HCT116 (cell line): ENCODE measurements at regions not wholly inside any gene's neighbourhood (a gene's known extent, or its start where the extent isn't known, plus 50 kb on each side); places are given as distances from the start of the nearest gene placed in this dataset.

ENCODE experiments used
- ATAC-seq: fragments of 200-7000 bp; cut with Tn5 transposase; 2 replicates; pipeline ENCODE4 v1.9.1; 2020; ENCODE audit warnings: mild to moderate bottlenecking, moderate library complexity
- BruUV-seq: library from RNA; stranded (reverse); fragments of 400-500 nt; replicated peaks from 2 replicates; lab custom pipeline; 2021; lab: Mats Ljungman, UMichigan
- CTCF ChIA-PET: fragments of 300-600 bp; sonication (Branson Sonifier 250); formaldehyde crosslinking; loops from one replicate; lab custom pipeline; 2021; ENCODE audit warnings: antibody characterized with exemption; lab: Charles Lee
- POLR2A ChIA-PET: fragments of 300-600, 350-600 bp; sonication (Branson Sonifier 250); formaldehyde crosslinking; loops from one replicate; lab custom pipeline; 2021; ENCODE audit warnings: antibody characterized with exemption; lab: Charles Lee
- RAD21 ChIA-PET, 2 experiments: fragments of 300-600 bp; sonication (Branson Sonifier 250); formaldehyde crosslinking; loops; one replicate each; lab custom pipeline; 2023; ENCODE audit warnings: low total read pairs in 2 of 2; ENCODE audit not compliant: uncharacterized antibody in 2 of 2, unreplicated experiment in 2 of 2, low non-redundant PET in 1 of 2; lab: Charles Lee
- DNase-seq: peaks from one replicate; pipeline ENCODE4 v3.0.0-alpha.2; 2010; ENCODE audit warnings: low read depth, low spot score
- H2AFZ ChIP-seq: fragments of 200-600 bp; shearing (Covaris generic), sonication (generic); 2 replicates; pipeline ENCODE4 v1.6.1; 2017; ENCODE audit warnings: low read depth, mixed run types, mixed read lengths, antibody characterized with exemption, low read length; ENCODE audit not compliant: poor library complexity, severe bottlenecking
- H3K27ac ChIP-seq: 2 replicates; pipeline ENCODE4 v1.5.1; 2012; ENCODE audit warnings: low read depth, low read length
- H3K27me3 ChIP-seq: fragments of 200-600 bp; sonication (generic); 2 replicates; pipeline ENCODE4 v1.6.1; 2016; ENCODE audit warnings: mixed run types, low read length, mixed read lengths; ENCODE audit not compliant: insufficient read depth
- H3K36me3 ChIP-seq, 2 experiments: fragments of 200-500 bp in 1 of 2; fragments of 200-600 bp in 1 of 2; sonication (Bioruptor generic) in 1 of 2; sonication (generic) in 1 of 2; 2 replicates each; pipeline versions ENCODE4 v1.5.1 to v1.6.1; 2014 to 2016; ENCODE audit warnings: low read length in 2 of 2, inconsistent platforms in 1 of 2, mixed read lengths in 1 of 2, mixed run types in 1 of 2; ENCODE audit not compliant: insufficient read depth in 2 of 2, control insufficient read depth in 1 of 2
- H3K4me1 ChIP-seq, 2 experiments: fragments of 200-600 bp in 1 of 2; sonication (generic) in 1 of 2; 2 replicates each; pipeline versions ENCODE4 v1.5.1 to v1.6.1; 2012 to 2017; ENCODE audit warnings: low read length in 2 of 2, inconsistent platforms in 1 of 2, mild to moderate bottlenecking in 1 of 2, mixed read lengths in 1 of 2, mixed run types in 1 of 2, moderate library complexity in 1 of 2; ENCODE audit not compliant: insufficient read depth in 2 of 2, control insufficient read depth in 1 of 2
- H3K4me2 ChIP-seq: fragments of 200-600 bp; sonication (generic); 2 replicates; pipeline ENCODE4 v1.6.1; 2017; ENCODE audit warnings: mixed run types, low read length, mixed read lengths
- H3K4me3 ChIP-seq, 2 experiments: fragments of 200-600 bp in 1 of 2; sonication (generic) in 1 of 2; replicated peaks in 1 of 2; 2 replicates each; pipeline ENCODE4 v1.5.1; 2011 to 2016; ENCODE audit warnings: low read length in 2 of 2, control low read depth in 1 of 2, low read depth in 1 of 2, mild to moderate bottlenecking in 1 of 2, mixed read lengths in 1 of 2, mixed run types in 1 of 2
- H3K79me2 ChIP-seq: fragments of 200-600 bp; sonication (generic); 2 replicates; pipeline ENCODE4 v1.6.1; 2017; ENCODE audit warnings: mild to moderate bottlenecking, mixed run types, low read length, moderate library complexity, mixed read lengths; ENCODE audit not compliant: insufficient read depth
- H3K9ac ChIP-seq: fragments of 200-600 bp; sonication (generic); 2 replicates; pipeline ENCODE4 v1.6.1; 2016; ENCODE audit warnings: low read length, mixed read lengths
- H3K9me2 ChIP-seq: fragments of 200-600 bp; sonication (generic), shearing (Covaris generic); 2 replicates; pipeline ENCODE4 v1.6.1; 2017; ENCODE audit warnings: mixed run types, mild to moderate bottlenecking, moderate library complexity; ENCODE audit not compliant: insufficient read depth
- H3K9me3 ChIP-seq, 2 experiments: fragments of 200-500 bp in 1 of 2; fragments of 200-600 bp in 1 of 2; sonication (Bioruptor generic) in 1 of 2; sonication (generic) in 1 of 2; 2 replicates each; pipeline ENCODE4 v1.6.1; 2014 to 2017; ENCODE audit warnings: low read length in 2 of 2, mixed read lengths in 2 of 2, inconsistent platforms in 1 of 2, low read depth in 1 of 2, mild to moderate bottlenecking in 1 of 2, mixed run types in 1 of 2, moderate library complexity in 1 of 2; ENCODE audit not compliant: control insufficient read depth in 1 of 2, insufficient read depth in 1 of 2
- H4K20me1 ChIP-seq: fragments of 200-600 bp; sonication (generic), shearing (Covaris generic); 2 replicates; pipeline ENCODE4 v1.6.1; 2017; ENCODE audit warnings: mixed run types, mild to moderate bottlenecking, moderate library complexity; ENCODE audit not compliant: insufficient read depth
- CBX3 ChIP-seq: IDR thresholded peaks from 2 replicates; pipeline ENCODE4 v1.6.1; 2012; ENCODE audit warnings: low read depth
- CEBPB ChIP-seq: IDR thresholded peaks from 2 replicates; pipeline ENCODE4 v1.6.1; 2012; ENCODE audit warnings: low read depth
- ELF1 ChIP-seq: IDR thresholded peaks from 2 replicates; pipeline ENCODE4 v1.6.1; 2012; ENCODE audit warnings: low read depth, borderline replicate concordance
- EZH2 ChIP-seq: fragments of 200-600 bp; sonication (generic); IDR thresholded peaks from 2 replicates; pipeline ENCODE4 v1.6.1; 2017; ENCODE audit warnings: antibody characterized with exemption, mixed run types
- FOSL1 ChIP-seq: IDR thresholded peaks from 2 replicates; pipeline ENCODE4 v1.6.1; 2012; ENCODE audit warnings: low read depth
- POLR2A ChIP-seq: IDR thresholded peaks from 2 replicates; pipeline ENCODE4 v1.7.0; 2011; ENCODE audit warnings: borderline replicate concordance; ENCODE audit not compliant: insufficient read depth, insufficient read length; ENCODE audit errors: extremely low read depth
- POLR2AphosphoS5 ChIP-seq: IDR thresholded peaks from 2 replicates; pipeline ENCODE4 v1.6.1; 2011; ENCODE audit warnings: mild to moderate bottlenecking, low read depth, low read length, moderate library complexity
- SIN3A ChIP-seq: IDR thresholded peaks from 2 replicates; pipeline ENCODE4 v1.6.1; 2012; ENCODE audit warnings: low read depth
- SP1 ChIP-seq: IDR thresholded peaks from 2 replicates; pipeline ENCODE4 v1.6.1; 2012; ENCODE audit warnings: low read depth
- SRF ChIP-seq: IDR thresholded peaks from 2 replicates; pipeline ENCODE4 v1.6.1; 2012; ENCODE audit warnings: low read depth
- TCF7L2 ChIP-seq: IDR thresholded peaks from 2 replicates; pipeline ENCODE4 v1.7.0; 2011; ENCODE audit warnings: borderline replicate concordance, inconsistent platforms; ENCODE audit not compliant: insufficient read depth, insufficient read length; ENCODE audit errors: extremely low read depth
- YY1 ChIP-seq: IDR thresholded peaks from 2 replicates; pipeline ENCODE4 v1.6.1; 2011; ENCODE audit warnings: low read length, low read depth, moderate library complexity, mild to moderate bottlenecking; ENCODE audit not compliant: insufficient replicate concordance; ENCODE audit errors: extremely low read depth
- ZFX ChIP-seq: fragments of 450-650 bp; IDR thresholded peaks from 2 replicates; pipeline ENCODE4 v1.6.1; 2017
- intact Hi-C: fragments of 100-400 bp; cut with micrococcal nuclease; formaldehyde crosslinking; loops from 2 replicates; pipeline ENCODE4 v1.10.0; 2022
- TF ChIP-seq, protein P1 (sequence below): IDR thresholded peaks from 2 replicates; pipeline ENCODE4 v1.6.1; 2012
- TF ChIP-seq, protein P2 (sequence below): IDR thresholded peaks from 2 replicates; pipeline ENCODE4 v1.6.1; 2012; ENCODE audit warnings: low read depth

DNA sequence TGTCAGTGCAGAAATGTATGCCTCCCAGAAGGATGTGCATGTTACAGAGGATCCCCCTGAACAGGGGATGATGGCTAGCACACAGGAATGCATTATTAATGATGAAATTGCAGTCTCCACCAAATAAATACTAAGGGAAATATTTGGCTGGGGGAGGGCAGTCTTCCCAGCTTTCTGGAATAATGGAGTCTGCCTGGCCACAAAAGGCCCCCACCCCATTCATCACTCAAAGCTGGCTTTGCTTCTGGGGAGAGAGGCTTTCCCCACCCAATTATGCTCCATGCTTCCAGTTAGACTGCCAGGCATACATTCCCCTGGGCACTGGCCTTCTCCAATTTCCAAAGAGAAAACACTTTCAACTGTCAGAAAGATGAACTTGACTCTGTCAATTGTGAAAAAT is 302.7 kb downstream of the SIPA1L2 start:
- CTCF ChIA-PET = no interaction called here
- no peaks in the 10 kb centered on the region for H4K20me1 ChIP-seq
- no peaks in the 10 kb centered on the region for H3K4me1 ChIP-seq
- no peak overlapping the region for H3K27ac ChIP-seq
- H3K9ac ChIP-seq = no peak overlapping the region
- no peak overlapping the region for H3K4me3 ChIP-seq
- TF ChIP-seq, protein P1, sequence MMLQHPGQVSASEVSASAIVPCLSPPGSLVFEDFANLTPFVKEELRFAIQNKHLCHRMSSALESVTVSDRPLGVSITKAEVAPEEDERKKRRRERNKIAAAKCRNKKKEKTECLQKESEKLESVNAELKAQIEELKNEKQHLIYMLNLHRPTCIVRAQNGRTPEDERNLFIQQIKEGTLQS = no peak
- no peak for TF ChIP-seq SP1
- no peak for TF ChIP-seq EZH2
- no peak for TF ChIP-seq POLR2A
- no peak for TF ChIP-seq FOSL1
- no peak for TF ChIP-seq YY1
- TF ChIP-seq ELF1 = no peak
- TF ChIP-seq SIN3A = no peak
- TF ChIP-seq POLR2AphosphoS5 = no peak
- no peak for TF ChIP-seq TCF7L2
- no peak for TF ChIP-seq ZFX
- TF ChIP-seq SRF = no peak
- TF ChIP-seq, protein P2, sequence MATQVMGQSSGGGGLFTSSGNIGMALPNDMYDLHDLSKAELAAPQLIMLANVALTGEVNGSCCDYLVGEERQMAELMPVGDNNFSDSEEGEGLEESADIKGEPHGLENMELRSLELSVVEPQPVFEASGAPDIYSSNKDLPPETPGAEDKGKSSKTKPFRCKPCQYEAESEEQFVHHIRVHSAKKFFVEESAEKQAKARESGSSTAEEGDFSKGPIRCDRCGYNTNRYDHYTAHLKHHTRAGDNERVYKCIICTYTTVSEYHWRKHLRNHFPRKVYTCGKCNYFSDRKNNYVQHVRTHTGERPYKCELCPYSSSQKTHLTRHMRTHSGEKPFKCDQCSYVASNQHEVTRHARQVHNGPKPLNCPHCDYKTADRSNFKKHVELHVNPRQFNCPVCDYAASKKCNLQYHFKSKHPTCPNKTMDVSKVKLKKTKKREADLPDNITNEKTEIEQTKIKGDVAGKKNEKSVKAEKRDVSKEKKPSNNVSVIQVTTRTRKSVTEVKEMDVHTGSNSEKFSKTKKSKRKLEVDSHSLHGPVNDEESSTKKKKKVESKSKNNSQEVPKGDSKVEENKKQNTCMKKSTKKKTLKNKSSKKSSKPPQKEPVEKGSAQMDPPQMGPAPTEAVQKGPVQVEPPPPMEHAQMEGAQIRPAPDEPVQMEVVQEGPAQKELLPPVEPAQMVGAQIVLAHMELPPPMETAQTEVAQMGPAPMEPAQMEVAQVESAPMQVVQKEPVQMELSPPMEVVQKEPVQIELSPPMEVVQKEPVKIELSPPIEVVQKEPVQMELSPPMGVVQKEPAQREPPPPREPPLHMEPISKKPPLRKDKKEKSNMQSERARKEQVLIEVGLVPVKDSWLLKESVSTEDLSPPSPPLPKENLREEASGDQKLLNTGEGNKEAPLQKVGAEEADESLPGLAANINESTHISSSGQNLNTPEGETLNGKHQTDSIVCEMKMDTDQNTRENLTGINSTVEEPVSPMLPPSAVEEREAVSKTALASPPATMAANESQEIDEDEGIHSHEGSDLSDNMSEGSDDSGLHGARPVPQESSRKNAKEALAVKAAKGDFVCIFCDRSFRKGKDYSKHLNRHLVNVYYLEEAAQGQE = no peak
- TF ChIP-seq CBX3 = no peak
- no peak for TF ChIP-seq CEBPB
- no peaks in the 10 kb centered on the region for H3K79me2 ChIP-seq
- H3K4me2 ChIP-seq = no peak overlapping the region
- no peaks in the 10 kb centered on the region for H3K9me2 ChIP-seq
- no peaks in the 10 kb centered on the region for H3K27me3 ChIP-seq
- BruUV-seq = no TSS peak
- ATAC-seq = no peak
- intact Hi-C loops = no loop called here
- RAD21 ChIA-PET = no interaction called here
- no peak overlapping the region for H2AFZ ChIP-seq
- POLR2A ChIA-PET = interaction anchor here (0.7 kb wide), 1 partner anchor 939 kb away, joined by 3 read pairs; no protein-coding TSS in a partner anchor
- no peaks in the 10 kb centered on the region for H3K9me3 ChIP-seq
- DNase-seq = no peak
- H3K36me3 ChIP-seq = no peaks in the 10 kb centered on the region
